SK-N-SH (cell line): ENCODE measurements at regions not wholly inside any gene's neighbourhood (a gene's known extent, or its start where the extent isn't known, plus 50 kb on each side); places are given as distances from the start of the nearest gene placed in this dataset.

Experiments used
- CTCF ChIA-PET: fragments of 300-600, 350-600 bp; formaldehyde crosslinking; extraction: SDS; loops from one replicate; lab custom pipeline; 2021; lab: Yijun Ruan, JAX
- POLR2A ChIA-PET: fragments of 350-600 bp; sonication (Branson Sonifier 250); formaldehyde crosslinking; extraction: SDS; loops from one replicate; lab custom pipeline; 2020; ENCODE audit warnings: antibody characterized with exemption, inconsistent platforms; lab: Yijun Ruan, JAX
- DNase-seq: peaks from one replicate; pipeline ENCODE4 v3.0.0; 2012
- H2AFZ ChIP-seq: fragments of 200-600 bp; sonication (generic); 2 replicates; pipeline ENCODE4 v1.8.1; 2016; ENCODE audit warnings: antibody characterized with exemption, mild to moderate bottlenecking, low read depth
- H3F3A ChIP-seq: fragments of 200-600 bp; sonication (generic); replicated peaks from 2 replicates; pipeline ENCODE3; 2016; ENCODE audit warnings: antibody characterized with exemption, mild to moderate bottlenecking; ENCODE audit not compliant: insufficient read depth
- H3K27ac ChIP-seq, 2 experiments: fragments of 200-500 bp in 1 of 2; fragments of 200-600 bp in 1 of 2; sonication (Bioruptor generic) in 1 of 2; sonication (generic), shearing (Covaris generic) in 1 of 2; 2 replicates each; pipeline versions ENCODE4 v1.5.1 to v1.6.1; 2014 to 2016; ENCODE audit warnings: low read depth in 2 of 2, inconsistent platforms in 1 of 2, low read length in 1 of 2, mild to moderate bottlenecking in 1 of 2, mixed read lengths in 1 of 2
- H3K27me3 ChIP-seq: fragments of 200-600 bp; sonication (generic), shearing (Covaris generic); 2 replicates; pipeline ENCODE4 v1.6.1; 2016; ENCODE audit warnings: mixed run types; ENCODE audit not compliant: insufficient read depth
- H3K36me3 ChIP-seq, 2 experiments: fragments of 200-500 bp in 1 of 2; fragments of 200-600 bp in 1 of 2; sonication (Bioruptor generic) in 1 of 2; sonication (generic) in 1 of 2; replicated peaks in 1 of 2; 2 replicates each; pipeline versions ENCODE3 to v1.5.1; 2014 to 2016; ENCODE audit warnings: low read length in 1 of 2, mild to moderate bottlenecking in 1 of 2; ENCODE audit not compliant: insufficient read depth in 2 of 2, control insufficient read depth in 1 of 2
- H3K4me1 ChIP-seq, 2 experiments: fragments of 200-500 bp in 1 of 2; fragments of 200-600 bp in 1 of 2; sonication (Bioruptor generic) in 1 of 2; sonication (generic), shearing (Covaris generic) in 1 of 2; 2 replicates each; pipeline versions ENCODE4 v1.5.1 to v1.6.1; 2014 to 2016; ENCODE audit warnings: low read depth in 1 of 2, low read length in 1 of 2, mixed run types in 1 of 2; ENCODE audit not compliant: insufficient read depth in 2 of 2, control insufficient read depth in 1 of 2
- H3K4me2 ChIP-seq: fragments of 200-600 bp; sonication (generic), shearing (Covaris generic); 2 replicates; pipeline ENCODE4 v1.6.1; 2017; ENCODE audit warnings: mixed run types
- H3K4me3 ChIP-seq, 2 experiments: fragments of 200-500 bp in 1 of 2; fragments of 200-600 bp in 1 of 2; sonication (Bioruptor generic) in 1 of 2; sonication (generic), shearing (Covaris generic) in 1 of 2; 2 replicates each; pipeline versions ENCODE4 v1.5.1 to v1.8.1; 2014 to 2016; ENCODE audit warnings: low read depth in 2 of 2, inconsistent platforms in 1 of 2, low read length in 1 of 2, mild to moderate bottlenecking in 1 of 2, mixed read lengths in 1 of 2, moderate library complexity in 1 of 2
- H3K79me2 ChIP-seq: fragments of 200-600 bp; sonication (generic); 2 replicates; pipeline ENCODE4 v1.8.1; 2017; ENCODE audit warnings: mild to moderate bottlenecking; ENCODE audit not compliant: insufficient read depth
- H3K9ac ChIP-seq: fragments of 200-600 bp; sonication (generic); 2 replicates; pipeline ENCODE4 v1.6.1; 2017; ENCODE audit warnings: mixed run types
- H3K9me2 ChIP-seq: fragments of 200-600 bp; sonication (generic); 2 replicates; pipeline ENCODE4 v1.6.1; 2017; ENCODE audit warnings: mixed run types
- H3K9me3 ChIP-seq: fragments of 200-600 bp; sonication (generic); 2 replicates; pipeline ENCODE4 v1.6.1; 2017; ENCODE audit warnings: mixed run types, mild to moderate bottlenecking, moderate library complexity
- H4K20me1 ChIP-seq: fragments of 200-600 bp; sonication (generic); 2 replicates; pipeline ENCODE4 v1.6.1; 2017; ENCODE audit warnings: mild to moderate bottlenecking, mixed run types; ENCODE audit not compliant: insufficient read depth
- CTCF ChIP-seq: fragments of 200-600 bp; sonication (generic); IDR thresholded peaks from 2 replicates; pipeline ENCODE4 v1.6.1; 2017; ENCODE audit warnings: antibody characterized with exemption, mild to moderate bottlenecking, moderate library complexity
- FOXM1 ChIP-seq: IDR thresholded peaks from 2 replicates; pipeline ENCODE4 v1.4.0; 2012; ENCODE audit warnings: low read depth, mild to moderate bottlenecking
- GABPA ChIP-seq: IDR thresholded peaks from 2 replicates; pipeline ENCODE4 v1.4.0; 2012; ENCODE audit warnings: low read depth, mild to moderate bottlenecking
- JUND ChIP-seq: IDR thresholded peaks from 2 replicates; pipeline ENCODE4 v1.4.0; 2012
- MAX ChIP-seq: IDR thresholded peaks from 2 replicates; pipeline ENCODE4 v1.4.0; 2012; ENCODE audit warnings: low read depth
- NFIC ChIP-seq: IDR thresholded peaks from 2 replicates; pipeline ENCODE4 v1.4.0; 2012; ENCODE audit warnings: borderline replicate concordance
- POLR2AphosphoS5 ChIP-seq: IDR thresholded peaks from 2 replicates; pipeline ENCODE4 v1.6.1; 2012; ENCODE audit warnings: low read depth, low read length
- RAD21 ChIP-seq: IDR thresholded peaks from 2 replicates; pipeline ENCODE4 v1.6.1; 2012; ENCODE audit warnings: mild to moderate bottlenecking, low read length
- RCOR1 ChIP-seq: fragments of 150-350 bp; IDR thresholded peaks from 2 replicates; pipeline ENCODE4 v1.6.1; 2017; ENCODE audit warnings: antibody characterized with exemption, low read length
- REST ChIP-seq: IDR thresholded peaks from 2 replicates; pipeline ENCODE4 v1.6.1; 2012; ENCODE audit warnings: mild to moderate bottlenecking, low read depth, low read length, moderate library complexity
- RXRA ChIP-seq: IDR thresholded peaks from 2 replicates; pipeline ENCODE4 v1.4.0; 2012; ENCODE audit warnings: low read depth, mild to moderate bottlenecking, borderline replicate concordance
- SIN3A ChIP-seq: IDR thresholded peaks from 2 replicates; pipeline ENCODE4 v1.6.1; 2012; ENCODE audit warnings: low read depth, mild to moderate bottlenecking, low read length, moderate library complexity, borderline replicate concordance
- TAF1 ChIP-seq: IDR thresholded peaks from 2 replicates; pipeline ENCODE4 v1.6.1; 2012; ENCODE audit warnings: low read depth, mild to moderate bottlenecking, low read length, moderate library complexity, borderline replicate concordance
- TCF12 ChIP-seq: IDR thresholded peaks from 2 replicates; pipeline ENCODE4 v1.4.0; 2012
- TEAD4 ChIP-seq: IDR thresholded peaks from 2 replicates; pipeline ENCODE4 v1.4.0; 2012; ENCODE audit warnings: mild to moderate bottlenecking, borderline replicate concordance; ENCODE audit not compliant: insufficient read depth
- ZBTB33 ChIP-seq: IDR thresholded peaks from 2 replicates; pipeline ENCODE4 v1.4.0; 2012; ENCODE audit warnings: low read depth, borderline replicate concordance
- WGBS: methylation state at CpG from one replicate; pipeline ENCODE4 v1.1.6; 2017; ENCODE audit warnings: low lambda C conversion rate; 5-methylcytosine and 5-hydroxymethylcytosine counted together

GRCh38 chr7:118615681-118616080 lies 391.2 kb downstream of the ANKRD7 start (continued):
- TF ChIP-seq CTCF (no peak), JUND (no peak), RAD21 (no peak)
- TF ChIP-seq, all 33 proteins: peak for 0

- ChIA-PET CTCF (interaction anchor here (1.6 kb wide), 1 partner anchor 554 kb away, joined by 3 read pairs; no protein-coding TSS in a partner anchor), POLR2A (no interaction called here)
- 38% methylated on average over 3 of the region's 3 CpGs for WGBS
- H3K79me2 ChIP-seq, result no peaks in the 10 kb centered on the region
- H3K27me3 ChIP-seq, result no peaks in the 10 kb centered on the region
- no peaks in the 10 kb centered on the region for H3K9me2 ChIP-seq
- H3K9me3 ChIP-seq, result no peaks in the 10 kb centered on the region; the same call in 1 of the 2 replicates
- DNase-seq, result no peak
- H4K20me1 ChIP-seq, result no peaks in the 10 kb centered on the region
- H3F3A ChIP-seq, result no peaks in the 10 kb centered on the region
- no peak overlapping the region for H3K9ac ChIP-seq
- no peak overlapping the region for H3K27ac ChIP-seq
- no peak overlapping the region for H3K4me2 ChIP-seq
- no peaks in the 10 kb centered on the region; a peak in 2 of 4 replicates for H3K4me1 ChIP-seq
- H3K36me3 ChIP-seq, result no peaks in the 10 kb centered on the region
- no peak overlapping the region for H3K4me3 ChIP-seq
- H2AFZ ChIP-seq, result peak overlapping the region; percentile 13; the same call in 1 of the 2 replicates
- no peak for TF ChIP-seq TEAD4
- TF ChIP-seq ZBTB33, result no peak
- no peak for TF ChIP-seq FOXM1
- TF ChIP-seq GABPA, result no peak
- TF ChIP-seq RAD21, result no peak
- no peak for TF ChIP-seq TCF12
- TF ChIP-seq SIN3A, result no peak
Observed at GRCh38 chr7:118621810-118622360, 397.4 kb downstream of the ANKRD7 start.

- Histone ChIP-seq H3K4me1 (no peaks in the 10 kb centered on the region; a peak in 2 of 4 replicates), H2AFZ (no peak overlapping the region), H3K9me2 (no peaks in the 10 kb centered on the region), H3K9ac (no peak overlapping the region), H3K36me3 (no peaks in the 10 kb centered on the region), H3K9me3 (no peaks in the 10 kb centered on the region; the same call in 1 of the 2 replicates), H4K20me1 (no peaks in the 10 kb centered on the region), H3F3A (no peaks in the 10 kb centered on the region), H3K27me3 (no peaks in the 10 kb centered on the region), H3K27ac (no peak overlapping the region), H3K4me3 (no peak overlapping the region), H3K4me2 (no peak overlapping the region), H3K79me2 (no peaks in the 10 kb centered on the region)
- ChIA-PET CTCF (interaction anchor here (1.9 kb wide), 1 partner anchor 9 kb away, joined by 5 read pairs; no protein-coding TSS in a partner anchor), POLR2A (no interaction called here)
- WGBS, result 40% methylated on average over 4 of the region's 4 CpGs
- DNase-seq, result no peak
- TF ChIP-seq RAD21 (no peak), RXRA (no peak), MAX (no peak), REST (no peak), RCOR1 (no peak), CTCF (no peak), TAF1 (no peak), NFIC (no peak), POLR2AphosphoS5 (no peak)
Observed at GRCh38 chr7:118626739-118627138, 402.2 kb downstream of the ANKRD7 start.
